Astrocyte of the cerebellum (primary cell): ENCODE measurements at regions not wholly inside any gene's neighbourhood (a gene's known extent, or its start where the extent isn't known, plus 50 kb on each side); places are given as distances from the start of the nearest gene placed in this dataset.
A peak's percentile ranks its signal among the peaks of the same experiment; 100 is the strongest.

Source experiments
- DNase-seq: peaks from one replicate; pipeline ENCODE4 v3.0.0-alpha.2; 2011; ENCODE audit warnings: low read depth
- H3K4me3 ChIP-seq: 2 replicates; pipeline ENCODE4 v1.5.1; 2011; ENCODE audit warnings: mild to moderate bottlenecking, low read depth, low read length, moderate library complexity
- CTCF ChIP-seq: IDR thresholded peaks from 2 replicates; pipeline ENCODE4 v1.5.1; 2012; ENCODE audit warnings: low read length, low read depth, moderate library complexity, mild to moderate bottlenecking; ENCODE audit errors: missing control alignments
- in situ Hi-C: cut with HindIII; loops from 2 replicates; pipeline ENCODE4 v1.10.0; 2017; ENCODE audit warnings: low sequenced_read_pairs

- no peak for DNase-seq
- in situ Hi-C loops, result loop anchor here (25.0 kb wide), 2 partner anchors 105 to 630 kb away; no protein-coding TSS in a partner anchor
- H3K4me3 ChIP-seq, result no peak overlapping the region
- TF ChIP-seq CTCF, result no peak
Observed at GRCh38 chr3:116767726-116768125, 58.1 kb downstream of the TUSC7 start.

- peak; percentile 97 for TF ChIP-seq CTCF
- in situ Hi-C loops, result loop anchor here (25.0 kb wide), 2 partner anchors 109 to 634 kb away; no protein-coding TSS in a partner anchor
- H3K4me3 ChIP-seq, result no peak overlapping the region
- peak; percentile 68 for DNase-seq
Observed at GRCh38 chr3:116770815-116771450, 61.4 kb downstream of the TUSC7 start.

GRCh38 chr3:116776880-116777785 is 67.6 kb downstream of the TUSC7 start:
- no peak overlapping the region for H3K4me3 ChIP-seq
- TF ChIP-seq CTCF, result no peak
- in situ Hi-C loops, result no loop called here
- no peak for DNase-seq

GRCh38 chr3:116785226-116785625 is 75.6 kb downstream of the TUSC7 start:
- DNase-seq, result no peak
- H3K4me3 ChIP-seq, result no peak overlapping the region
- no peak for TF ChIP-seq CTCF
- in situ Hi-C loops, result no loop called here

- in situ Hi-C loops, result no loop called here
Observed at GRCh38 chr3:116802651-116803050, 93.1 kb downstream of the TUSC7 start.

GRCh38 chr3:116806351-116806750 is 96.8 kb downstream of the TUSC7 start:
- no peak for TF ChIP-seq CTCF
- no peak overlapping the region for H3K4me3 ChIP-seq
- DNase-seq, result no peak
- in situ Hi-C loops, result no loop called here

More at GRCh38 chr3:116802651-116803050, 93.1 kb downstream of the TUSC7 start:
- no peak overlapping the region for H3K4me3 ChIP-seq
- no peak for DNase-seq
- no peak for TF ChIP-seq CTCF
